ENCODE measurements at regions not wholly inside any gene's neighbourhood (a gene's known extent, or its start where the extent isn't known, plus 50 kb on each side); places are given as distances from the start of the nearest gene placed in this dataset.
"Not testable (repeated sequence)": the region's sequence is repeated elsewhere in the genome, so short reads cannot be mapped to it uniquely, and the experiment has no call there.

DNA sequence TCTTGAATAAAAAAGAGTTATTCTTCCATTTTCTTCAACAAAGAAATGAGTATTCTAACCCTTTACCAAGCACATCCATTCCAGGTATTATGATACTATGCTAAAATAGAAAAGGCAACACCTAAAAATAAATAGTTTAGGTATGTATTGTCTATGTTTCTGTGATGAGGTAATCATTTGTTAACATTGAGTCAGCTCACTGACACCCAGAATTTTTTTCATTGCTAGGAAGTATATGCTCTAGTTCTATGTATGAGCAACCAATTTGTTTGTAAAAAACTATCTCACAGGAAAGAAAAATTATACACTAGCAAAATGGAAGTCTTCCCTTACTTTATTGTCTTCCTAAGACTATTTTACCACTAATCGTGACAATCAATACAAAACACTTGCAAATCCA, 615.6 kb upstream of the GRIN3A start:
- no peaks in the 10 kb centered on the region for H3K27me3 ChIP-seq (ENCODE audit: control insufficient read depth, insufficient read depth, low read length)
- H3K4me3 ChIP-seq (replicated peaks in 1 of 4; ENCODE audit: control extremely low read depth in 1 of 4, insufficient read depth in 1 of 4, low read depth in 3 of 4, low read length in 4 of 4), result no peak overlapping the region
- TF ChIP-seq EZH2 (IDR thresholded peaks at IDR 0.05; ENCODE audit: low read length, missing control alignments), result no peak
- TF ChIP-seq, protein P1, sequence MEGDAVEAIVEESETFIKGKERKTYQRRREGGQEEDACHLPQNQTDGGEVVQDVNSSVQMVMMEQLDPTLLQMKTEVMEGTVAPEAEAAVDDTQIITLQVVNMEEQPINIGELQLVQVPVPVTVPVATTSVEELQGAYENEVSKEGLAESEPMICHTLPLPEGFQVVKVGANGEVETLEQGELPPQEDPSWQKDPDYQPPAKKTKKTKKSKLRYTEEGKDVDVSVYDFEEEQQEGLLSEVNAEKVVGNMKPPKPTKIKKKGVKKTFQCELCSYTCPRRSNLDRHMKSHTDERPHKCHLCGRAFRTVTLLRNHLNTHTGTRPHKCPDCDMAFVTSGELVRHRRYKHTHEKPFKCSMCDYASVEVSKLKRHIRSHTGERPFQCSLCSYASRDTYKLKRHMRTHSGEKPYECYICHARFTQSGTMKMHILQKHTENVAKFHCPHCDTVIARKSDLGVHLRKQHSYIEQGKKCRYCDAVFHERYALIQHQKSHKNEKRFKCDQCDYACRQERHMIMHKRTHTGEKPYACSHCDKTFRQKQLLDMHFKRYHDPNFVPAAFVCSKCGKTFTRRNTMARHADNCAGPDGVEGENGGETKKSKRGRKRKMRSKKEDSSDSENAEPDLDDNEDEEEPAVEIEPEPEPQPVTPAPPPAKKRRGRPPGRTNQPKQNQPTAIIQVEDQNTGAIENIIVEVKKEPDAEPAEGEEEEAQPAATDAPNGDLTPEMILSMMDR (conservative IDR thresholded peaks at IDR 0.05 in 1 of 2, IDR thresholded peaks at IDR 0.05 in 1 of 2; ENCODE audit: low read depth in 1 of 2, low read length in 2 of 2), result no peak
- no peaks in the 10 kb centered on the region for H3K79me2 ChIP-seq (ENCODE audit: control insufficient read depth, insufficient read depth, low read length)
- H3K9ac ChIP-seq (ENCODE audit: insufficient read depth, low read length), result no peak overlapping the region
- DNase-seq (ENCODE audit: low read depth in 2 of 2), result no peak
- H3K36me3 ChIP-seq (ENCODE audit: control insufficient read depth, insufficient read depth, low read length), result no peaks in the 10 kb centered on the region
- no peak overlapping the region for H3K27ac ChIP-seq (ENCODE audit: insufficient read depth, low read length)
- H4K20me1 ChIP-seq (ENCODE audit: control insufficient read depth, extremely low read depth, insufficient read depth, low read length), result no peaks in the 10 kb centered on the region
- H2AFZ ChIP-seq (ENCODE audit: low read length), result no peak overlapping the region
- H3K4me1 ChIP-seq (ENCODE audit: control insufficient read depth, extremely low read depth, insufficient read depth, low read length), result no peaks in the 10 kb centered on the region
- H3K9me3 ChIP-seq (ENCODE audit: control insufficient read depth, insufficient read depth, low read depth, low read length), result no peaks in the 10 kb centered on the region
- H3K4me2 ChIP-seq (ENCODE audit: extremely low read depth, insufficient read depth, low read length), result no peak overlapping the region

DNA sequence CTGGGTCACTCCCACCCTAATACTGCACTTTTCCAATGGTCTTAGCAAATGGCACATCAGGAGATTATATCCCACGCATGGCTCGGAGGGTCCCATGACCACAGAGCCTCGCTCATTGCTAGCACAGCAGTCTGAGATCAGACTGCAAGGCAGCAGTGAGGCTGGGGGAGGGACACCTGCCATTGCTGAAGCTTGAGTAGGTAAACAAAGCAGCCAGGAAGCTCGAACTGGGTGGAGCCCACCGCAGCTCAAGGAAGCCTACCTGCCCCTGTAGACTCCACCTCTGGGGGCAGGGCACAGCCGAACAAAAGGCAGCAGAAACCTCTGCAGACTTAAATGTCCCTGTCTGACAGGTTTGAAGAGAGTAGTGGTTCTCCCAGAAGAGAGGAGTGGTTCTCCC, 599.0 kb upstream of the GRIN3A start:
- not testable (repeated sequence) for H2AFZ ChIP-seq (ENCODE audit: low read length); H3K4me2 ChIP-seq (ENCODE audit: extremely low read depth, insufficient read depth, low read length)

DNA sequence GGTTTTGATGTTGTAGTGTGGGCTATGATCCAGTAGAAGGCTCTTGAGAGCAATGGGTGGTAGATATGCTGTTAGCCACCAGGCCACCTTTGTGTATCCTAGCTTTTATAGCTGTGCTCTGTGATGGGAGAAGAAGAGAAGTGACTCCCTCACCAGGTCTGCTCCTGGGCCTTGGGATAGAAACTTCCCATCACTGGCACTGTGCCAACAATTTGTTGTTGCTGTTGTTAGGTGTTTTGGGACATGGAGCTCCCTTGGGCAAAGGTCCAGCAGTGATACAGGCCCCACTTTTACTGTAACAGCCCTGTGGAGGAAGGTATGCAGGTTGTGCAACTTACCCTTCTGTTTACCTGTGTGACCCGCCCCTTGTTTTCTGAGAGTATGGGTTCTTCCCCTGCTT, 570.9 kb upstream of the GRIN3A start:
- Histone ChIP-seq H3K9me3 (ENCODE audit: control insufficient read depth, insufficient read depth, low read depth, low read length) (no peaks in the 10 kb centered on the region), H3K79me2 (ENCODE audit: control insufficient read depth, insufficient read depth, low read length) (no peaks in the 10 kb centered on the region), H3K4me3 (replicated peaks in 1 of 4; ENCODE audit: control extremely low read depth in 1 of 4, insufficient read depth in 1 of 4, low read depth in 3 of 4, low read length in 4 of 4) (no peak overlapping the region), H4K20me1 (ENCODE audit: control insufficient read depth, extremely low read depth, insufficient read depth, low read length) (no peaks in the 10 kb centered on the region), H3K4me1 (ENCODE audit: control insufficient read depth, extremely low read depth, insufficient read depth, low read length) (no peaks in the 10 kb centered on the region), H3K9ac (ENCODE audit: insufficient read depth, low read length) (no peak overlapping the region), H3K4me2 (ENCODE audit: extremely low read depth, insufficient read depth, low read length) (no peak overlapping the region), H3K36me3 (ENCODE audit: control insufficient read depth, insufficient read depth, low read length) (no peaks in the 10 kb centered on the region), H3K27me3 (ENCODE audit: control insufficient read depth, insufficient read depth, low read length) (no peaks in the 10 kb centered on the region), H2AFZ (ENCODE audit: low read length) (no peak overlapping the region), H3K27ac (ENCODE audit: insufficient read depth, low read length) (no peak overlapping the region)
- TF ChIP-seq, protein P1 (conservative IDR thresholded peaks at IDR 0.05 in 1 of 2, IDR thresholded peaks at IDR 0.05 in 1 of 2; ENCODE audit: low read depth in 1 of 2, low read length in 2 of 2), result no peak
- TF ChIP-seq EZH2 (IDR thresholded peaks at IDR 0.05; ENCODE audit: low read length, missing control alignments), result no peak
- no peak for DNase-seq (ENCODE audit: low read depth in 2 of 2)

More for the DNA sequence above, 599.0 kb upstream of the GRIN3A start:
- H3K79me2 ChIP-seq (ENCODE audit: control insufficient read depth, insufficient read depth, low read length); H3K9me3 ChIP-seq (ENCODE audit: control insufficient read depth, insufficient read depth, low read depth, low read length); DNase-seq (ENCODE audit: low read depth in 2 of 2); H3K4me3 ChIP-seq (replicated peaks in 1 of 4; ENCODE audit: control extremely low read depth in 1 of 4, insufficient read depth in 1 of 4, low read depth in 3 of 4, low read length in 4 of 4); H4K20me1 ChIP-seq (ENCODE audit: control insufficient read depth, extremely low read depth, insufficient read depth, low read length); H3K4me1 ChIP-seq (ENCODE audit: control insufficient read depth, extremely low read depth, insufficient read depth, low read length); H3K9ac ChIP-seq (ENCODE audit: insufficient read depth, low read length); H3K36me3 ChIP-seq (ENCODE audit: control insufficient read depth, insufficient read depth, low read length); H3K27ac ChIP-seq (ENCODE audit: insufficient read depth, low read length); H3K27me3 ChIP-seq (ENCODE audit: control insufficient read depth, insufficient read depth, low read length): not testable (repeated sequence)

Measured in fibroblast of lung (primary cell).